ENCODE measurements at regions not wholly inside any gene's neighbourhood (a gene's known extent, or its start where the extent isn't known, plus 50 kb on each side); places are given as distances from the start of the nearest gene placed in this dataset.

DNA sequence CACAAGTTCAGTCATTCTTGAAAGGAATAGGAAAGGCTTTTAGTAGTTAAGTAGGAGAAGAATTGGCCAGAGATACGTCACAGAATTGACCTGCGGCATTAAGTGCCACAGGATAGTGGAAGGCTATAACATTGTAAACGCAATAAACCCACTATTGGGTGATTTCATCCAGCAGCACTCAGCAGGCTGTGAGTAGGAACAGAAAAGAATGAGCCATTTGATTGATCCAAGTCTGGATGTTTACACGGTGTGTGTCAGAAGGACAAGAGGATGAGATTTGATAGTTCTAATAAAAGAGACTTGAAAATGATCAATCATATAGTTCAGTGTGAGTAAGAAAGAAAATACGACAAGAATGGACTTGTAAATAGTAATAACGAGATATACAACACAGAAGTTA lies 110.0 kb upstream of the MTAP start:
- no peak overlapping the region for H3K4me3 ChIP-seq (ENCODE audit: control extremely low read depth in 1 of 5, extremely low read depth in 1 of 5, insufficient read depth in 1 of 5, low read depth in 2 of 5, low read length in 4 of 5)
- no peaks in the 10 kb centered on the region for H3K4me1 Mint-ChIP-seq
- H4K20me1 ChIP-seq (ENCODE audit: control insufficient read depth, insufficient read depth, low read length, poor library complexity, severe bottlenecking), result no peaks in the 10 kb centered on the region
- H3K4me1 ChIP-seq (ENCODE audit: control insufficient read depth in 2 of 2, insufficient read depth in 2 of 2, low read length in 2 of 2), result no peaks in the 10 kb centered on the region
- no peak overlapping the region for H3K27ac Mint-ChIP-seq
- H2AFZ ChIP-seq (ENCODE audit: insufficient read depth, low read depth, low read length, poor library complexity, severe bottlenecking), result no peak overlapping the region
- H3K4me2 ChIP-seq (replicated peaks; ENCODE audit: low read depth, low read length, poor library complexity, severe bottlenecking), result no peak overlapping the region
- 84% methylated on average over 3 of the region's 6 CpGs for WGBS (ENCODE audit: insufficient coverage)
- H3K36me3 ChIP-seq (replicated peaks in 1 of 2; ENCODE audit: control extremely low read depth in 1 of 2, control insufficient read depth in 1 of 2, extremely low read depth in 1 of 2, insufficient read depth in 2 of 2, low read length in 1 of 2), result no peaks in the 10 kb centered on the region
- H3K9me3 Mint-ChIP-seq (ENCODE audit: insufficient read depth), result no peaks in the 10 kb centered on the region
- H3K79me2 ChIP-seq (ENCODE audit: control insufficient read depth, insufficient read depth, low read length), result no peaks in the 10 kb centered on the region
- ATAC-seq (ENCODE audit: low read depth) (no peak), DNase-seq (no peak)
- no peak overlapping the region for H3K4me3 Mint-ChIP-seq
- H3K27me3 ChIP-seq (replicated peaks in 1 of 4; ENCODE audit: control extremely low read depth in 1 of 4, control insufficient read depth in 3 of 4, insufficient read depth in 4 of 4, low read length in 3 of 4), result peaks cover 0 to 5% (median 0%) of the 10 kb centered on the region in 4 experiments
- intact Hi-C loops (cut with micrococcal nuclease), result no loop called here
- CTCF ChIA-PET, result no interaction called here
- TF ChIP-seq, protein P1, sequence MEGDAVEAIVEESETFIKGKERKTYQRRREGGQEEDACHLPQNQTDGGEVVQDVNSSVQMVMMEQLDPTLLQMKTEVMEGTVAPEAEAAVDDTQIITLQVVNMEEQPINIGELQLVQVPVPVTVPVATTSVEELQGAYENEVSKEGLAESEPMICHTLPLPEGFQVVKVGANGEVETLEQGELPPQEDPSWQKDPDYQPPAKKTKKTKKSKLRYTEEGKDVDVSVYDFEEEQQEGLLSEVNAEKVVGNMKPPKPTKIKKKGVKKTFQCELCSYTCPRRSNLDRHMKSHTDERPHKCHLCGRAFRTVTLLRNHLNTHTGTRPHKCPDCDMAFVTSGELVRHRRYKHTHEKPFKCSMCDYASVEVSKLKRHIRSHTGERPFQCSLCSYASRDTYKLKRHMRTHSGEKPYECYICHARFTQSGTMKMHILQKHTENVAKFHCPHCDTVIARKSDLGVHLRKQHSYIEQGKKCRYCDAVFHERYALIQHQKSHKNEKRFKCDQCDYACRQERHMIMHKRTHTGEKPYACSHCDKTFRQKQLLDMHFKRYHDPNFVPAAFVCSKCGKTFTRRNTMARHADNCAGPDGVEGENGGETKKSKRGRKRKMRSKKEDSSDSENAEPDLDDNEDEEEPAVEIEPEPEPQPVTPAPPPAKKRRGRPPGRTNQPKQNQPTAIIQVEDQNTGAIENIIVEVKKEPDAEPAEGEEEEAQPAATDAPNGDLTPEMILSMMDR (IDR thresholded peaks at IDR 0.05), result no peak
- TF ChIP-seq EZH2 (IDR thresholded peaks at IDR 0.05; ENCODE audit: borderline replicate concordance, insufficient read depth, low read depth, low read length, poor library complexity, severe bottlenecking), result no peak
- H3K9ac ChIP-seq (ENCODE audit: low read length), result no peak overlapping the region
- peaks cover 4% of the 10 kb centered on the region for H3K27me3 Mint-ChIP-seq
- H3K9me3 ChIP-seq (ENCODE audit: control extremely low read depth in 1 of 3, control insufficient read depth in 2 of 3, insufficient read depth in 1 of 3, low read length in 2 of 3), result peaks cover 0 to 18% (median 0%) of the 10 kb centered on the region in 3 donors
- no peak overlapping the region for H3K27ac ChIP-seq (ENCODE audit: low read length in 2 of 2)
- POLR2A ChIA-PET, result no interaction called here

DNA sequence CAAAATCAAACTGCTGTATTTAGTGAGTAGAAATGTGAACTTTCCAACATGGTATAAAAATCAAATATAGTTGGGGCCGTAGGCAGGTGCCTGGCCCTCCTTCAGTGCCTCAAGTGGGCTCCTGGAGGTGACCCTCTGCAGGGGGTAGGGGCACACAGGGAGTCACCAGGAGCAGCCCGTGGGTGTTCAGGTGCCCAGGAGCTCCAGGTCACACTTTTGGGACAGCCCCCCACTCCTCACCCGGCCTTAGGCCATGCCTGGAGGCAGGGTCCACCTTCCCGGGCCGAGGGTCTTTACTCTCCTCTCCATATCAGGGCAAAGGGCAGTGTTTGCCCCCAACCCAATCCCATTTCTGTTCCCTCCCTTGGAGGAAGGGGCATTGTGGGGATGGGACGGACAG lies 108.0 kb upstream of the MTAP start:
- DNase-seq (no peak), ATAC-seq (ENCODE audit: low read depth) (no peak)
- Histone ChIP-seq H3K9me3 (ENCODE audit: control extremely low read depth in 1 of 3, control insufficient read depth in 2 of 3, insufficient read depth in 1 of 3, low read length in 2 of 3) (peaks cover 0 to 18% (median 0%) of the 10 kb centered on the region in 3 donors), H3K27me3 (replicated peaks in 1 of 4; ENCODE audit: control extremely low read depth in 1 of 4, control insufficient read depth in 3 of 4, insufficient read depth in 4 of 4, low read length in 3 of 4) (peaks cover 0 to 5% (median 0%) of the 10 kb centered on the region in 4 experiments), H3K79me2 (ENCODE audit: control insufficient read depth, insufficient read depth, low read length) (no peaks in the 10 kb centered on the region), H3K36me3 (replicated peaks in 1 of 2; ENCODE audit: control extremely low read depth in 1 of 2, control insufficient read depth in 1 of 2, extremely low read depth in 1 of 2, insufficient read depth in 2 of 2, low read length in 1 of 2) (no peaks in the 10 kb centered on the region), H3K4me2 (replicated peaks; ENCODE audit: low read depth, low read length, poor library complexity, severe bottlenecking) (no peak overlapping the region), H3K27ac (ENCODE audit: low read length in 2 of 2) (no peak overlapping the region), H2AFZ (ENCODE audit: insufficient read depth, low read depth, low read length, poor library complexity, severe bottlenecking) (no peak overlapping the region), H4K20me1 (ENCODE audit: control insufficient read depth, insufficient read depth, low read length, poor library complexity, severe bottlenecking) (no peaks in the 10 kb centered on the region), H3K4me3 (ENCODE audit: control extremely low read depth in 1 of 5, extremely low read depth in 1 of 5, insufficient read depth in 1 of 5, low read depth in 2 of 5, low read length in 4 of 5) (no peak overlapping the region), H3K4me1 (ENCODE audit: control insufficient read depth in 2 of 2, insufficient read depth in 2 of 2, low read length in 2 of 2) (no peaks in the 10 kb centered on the region), H3K9ac (ENCODE audit: low read length) (no peak overlapping the region)
- H3K27me3 Mint-ChIP-seq, result peaks cover 4% of the 10 kb centered on the region
- no peak overlapping the region for H3K4me3 Mint-ChIP-seq
- no peak overlapping the region for H3K27ac Mint-ChIP-seq
- intact Hi-C loops (cut with micrococcal nuclease), result no loop called here
- WGBS (ENCODE audit: insufficient coverage), result 75% methylated on average over 2 of the region's 6 CpGs
- H3K9me3 Mint-ChIP-seq (ENCODE audit: insufficient read depth), result no peaks in the 10 kb centered on the region
- CTCF ChIA-PET, result no interaction called here
- H3K4me1 Mint-ChIP-seq, result no peaks in the 10 kb centered on the region
- TF ChIP-seq, protein P1 (IDR thresholded peaks at IDR 0.05), result no peak
- no peak for TF ChIP-seq EZH2 (IDR thresholded peaks at IDR 0.05; ENCODE audit: borderline replicate concordance, insufficient read depth, low read depth, low read length, poor library complexity, severe bottlenecking)
- POLR2A ChIA-PET, result no interaction called here
